Panc1 (cell line): ENCODE measurements at regions not wholly inside any gene's neighbourhood (a gene's known extent, or its start where the extent isn't known, plus 50 kb on each side); places are given as distances from the start of the nearest gene placed in this dataset.
A peak's percentile ranks its signal among the peaks of the same experiment; 100 is the strongest.

Source experiments
- ATAC-seq: fragments of 200-7000 bp; cut with Tn5 transposase; 2 replicates; pipeline ENCODE4 v1.9.1; 2020; ENCODE audit warnings: mild to moderate bottlenecking, moderate library complexity
- BruUV-seq: library from RNA; stranded (reverse); fragments of 400-500 nt; replicated peaks from 2 replicates; lab custom pipeline; 2021; lab: Mats Ljungman, UMichigan
- CTCF ChIA-PET: fragments of 300-600 bp; sonication (Branson Sonifier 250); formaldehyde crosslinking; loops from one replicate; lab custom pipeline; 2022; ENCODE audit warnings: antibody characterized with exemption; lab: Charles Lee
- POLR2A ChIA-PET: fragments of 300-600 bp; sonication (Branson Sonifier 250); formaldehyde crosslinking; loops from one replicate; lab custom pipeline; 2022; ENCODE audit warnings: antibody characterized with exemption; lab: Charles Lee
- DNase-seq: peaks from one replicate; pipeline ENCODE4 v3.0.0-alpha.2; 2010; ENCODE audit warnings: low read depth, low spot score
- H3K27ac ChIP-seq: 2 replicates; pipeline ENCODE4 v1.5.1; 2011; ENCODE audit warnings: mild to moderate bottlenecking, low read length, inconsistent platforms
- H3K27me3 ChIP-seq: fragments of 200-500 bp; sonication (Bioruptor generic); 2 replicates; pipeline ENCODE4 v1.6.0; 2014; ENCODE audit warnings: low read length, inconsistent platforms; ENCODE audit not compliant: control insufficient read depth, insufficient read depth
- H3K36me3 ChIP-seq: fragments of 200-500 bp; sonication (Bioruptor generic); 2 replicates; pipeline ENCODE4 v1.5.1; 2014; ENCODE audit warnings: inconsistent platforms, mild to moderate bottlenecking, low read length, moderate library complexity; ENCODE audit not compliant: control insufficient read depth, insufficient read depth
- H3K4me1 ChIP-seq: 2 replicates; pipeline ENCODE4 v1.5.1; 2011; ENCODE audit warnings: inconsistent platforms, mild to moderate bottlenecking, low read length, moderate library complexity; ENCODE audit not compliant: control insufficient read depth, insufficient read depth
- H3K4me3 ChIP-seq, 2 experiments: 2 replicates each; pipeline ENCODE4 v1.5.1; 2011 to 2012; ENCODE audit warnings: low read depth in 2 of 2, low read length in 2 of 2, mild to moderate bottlenecking in 2 of 2, inconsistent platforms in 1 of 2, moderate library complexity in 1 of 2
- H3K9me3 ChIP-seq: fragments of 200-500 bp; sonication (Bioruptor generic); 2 replicates; pipeline ENCODE4 v1.5.1; 2014; ENCODE audit warnings: low read depth, mild to moderate bottlenecking, inconsistent platforms, low read length, moderate library complexity; ENCODE audit not compliant: control insufficient read depth, insufficient read depth
- POLR2AphosphoS5 ChIP-seq: IDR thresholded peaks from 2 replicates; pipeline ENCODE4 v1.6.1; 2012; ENCODE audit warnings: mild to moderate bottlenecking, low read depth, low read length, moderate library complexity
- SIN3A ChIP-seq: IDR thresholded peaks from 2 replicates; pipeline ENCODE4 v1.6.1; 2012; ENCODE audit warnings: low read depth, mild to moderate bottlenecking, low read length, moderate library complexity, borderline replicate concordance; ENCODE audit not compliant: insufficient read depth
- TCF7L2 ChIP-seq: IDR thresholded peaks from 2 replicates; pipeline ENCODE4 v1.6.1; 2011; ENCODE audit warnings: mild to moderate bottlenecking, low read depth, low read length, inconsistent platforms
- in situ Hi-C: cut with HindIII; loops from 2 replicates; pipeline ENCODE4 v1.10.0; 2016; ENCODE audit warnings: low sequenced_read_pairs, low pct_unique_long_range_greater_than_20kb
- intact Hi-C: fragments of 100-400 bp; cut with micrococcal nuclease; formaldehyde crosslinking; loops from one replicate; pipeline ENCODE4 v1.10.0; 2022; ENCODE audit not compliant: unreplicated experiment
- TF ChIP-seq, protein P1 (sequence below): fragments of 450-650 bp; IDR thresholded peaks from 2 replicates; pipeline ENCODE4 v1.5.1; 2017; ENCODE audit warnings: mild to moderate bottlenecking
- TF ChIP-seq, protein P2 (sequence below), 2 experiments: IDR thresholded peaks; 2 replicates each; pipeline ENCODE4 v1.6.1; 2011 to 2012; ENCODE audit warnings: low read depth in 2 of 2, control low read depth in 1 of 2, low read length in 1 of 2, mild to moderate bottlenecking in 1 of 2, moderate library complexity in 1 of 2; ENCODE audit not compliant: insufficient read depth in 1 of 2

DNA sequence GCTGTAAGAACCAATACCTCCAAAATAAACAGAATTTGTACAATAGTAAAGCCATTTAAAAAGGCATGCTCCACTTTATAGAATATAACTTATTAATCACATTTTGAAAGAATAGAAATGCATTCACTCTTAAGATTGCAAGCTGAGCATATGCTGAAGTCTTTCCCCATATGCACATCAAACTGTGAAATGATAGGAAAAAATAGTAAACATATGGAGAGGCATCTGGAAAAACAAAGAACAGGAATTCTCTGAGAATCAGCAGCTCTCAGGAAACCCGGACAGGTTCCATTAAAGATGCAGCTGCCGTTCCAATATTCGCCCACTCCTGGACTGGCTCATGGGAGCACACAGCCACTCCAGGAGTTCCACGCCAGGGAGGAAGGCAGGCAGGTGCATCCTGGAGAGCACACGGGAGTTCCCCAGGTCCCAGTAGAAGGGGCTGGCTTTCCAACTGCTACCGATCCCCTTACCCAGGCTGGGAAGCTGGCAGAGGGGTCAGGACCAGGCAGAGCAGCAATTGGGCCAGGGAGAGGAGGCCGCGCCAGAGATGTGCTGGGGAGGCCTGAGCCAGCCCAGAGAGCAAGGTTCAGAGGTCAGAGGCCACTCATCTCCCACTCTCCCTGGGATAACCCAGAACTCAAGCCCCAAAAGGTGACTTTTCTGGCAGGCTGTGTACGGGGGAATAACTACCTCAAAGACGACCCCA is 111.1 kb downstream of the DLL1 start:
- CTCF ChIA-PET: no interaction called here
- H3K9me3 ChIP-seq: no peaks in the 10 kb centered on the region
- H3K36me3 ChIP-seq: no peaks in the 10 kb centered on the region
- H3K4me1 ChIP-seq: peaks cover 18% of the 10 kb centered on the region
- no peak for ATAC-seq
- H3K27me3 ChIP-seq: no peaks in the 10 kb centered on the region
- TF ChIP-seq TCF7L2 (no peak), POLR2AphosphoS5 (no peak)
- TF ChIP-seq, protein P1, sequence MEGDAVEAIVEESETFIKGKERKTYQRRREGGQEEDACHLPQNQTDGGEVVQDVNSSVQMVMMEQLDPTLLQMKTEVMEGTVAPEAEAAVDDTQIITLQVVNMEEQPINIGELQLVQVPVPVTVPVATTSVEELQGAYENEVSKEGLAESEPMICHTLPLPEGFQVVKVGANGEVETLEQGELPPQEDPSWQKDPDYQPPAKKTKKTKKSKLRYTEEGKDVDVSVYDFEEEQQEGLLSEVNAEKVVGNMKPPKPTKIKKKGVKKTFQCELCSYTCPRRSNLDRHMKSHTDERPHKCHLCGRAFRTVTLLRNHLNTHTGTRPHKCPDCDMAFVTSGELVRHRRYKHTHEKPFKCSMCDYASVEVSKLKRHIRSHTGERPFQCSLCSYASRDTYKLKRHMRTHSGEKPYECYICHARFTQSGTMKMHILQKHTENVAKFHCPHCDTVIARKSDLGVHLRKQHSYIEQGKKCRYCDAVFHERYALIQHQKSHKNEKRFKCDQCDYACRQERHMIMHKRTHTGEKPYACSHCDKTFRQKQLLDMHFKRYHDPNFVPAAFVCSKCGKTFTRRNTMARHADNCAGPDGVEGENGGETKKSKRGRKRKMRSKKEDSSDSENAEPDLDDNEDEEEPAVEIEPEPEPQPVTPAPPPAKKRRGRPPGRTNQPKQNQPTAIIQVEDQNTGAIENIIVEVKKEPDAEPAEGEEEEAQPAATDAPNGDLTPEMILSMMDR: no peak
- TF ChIP-seq, protein P2, sequence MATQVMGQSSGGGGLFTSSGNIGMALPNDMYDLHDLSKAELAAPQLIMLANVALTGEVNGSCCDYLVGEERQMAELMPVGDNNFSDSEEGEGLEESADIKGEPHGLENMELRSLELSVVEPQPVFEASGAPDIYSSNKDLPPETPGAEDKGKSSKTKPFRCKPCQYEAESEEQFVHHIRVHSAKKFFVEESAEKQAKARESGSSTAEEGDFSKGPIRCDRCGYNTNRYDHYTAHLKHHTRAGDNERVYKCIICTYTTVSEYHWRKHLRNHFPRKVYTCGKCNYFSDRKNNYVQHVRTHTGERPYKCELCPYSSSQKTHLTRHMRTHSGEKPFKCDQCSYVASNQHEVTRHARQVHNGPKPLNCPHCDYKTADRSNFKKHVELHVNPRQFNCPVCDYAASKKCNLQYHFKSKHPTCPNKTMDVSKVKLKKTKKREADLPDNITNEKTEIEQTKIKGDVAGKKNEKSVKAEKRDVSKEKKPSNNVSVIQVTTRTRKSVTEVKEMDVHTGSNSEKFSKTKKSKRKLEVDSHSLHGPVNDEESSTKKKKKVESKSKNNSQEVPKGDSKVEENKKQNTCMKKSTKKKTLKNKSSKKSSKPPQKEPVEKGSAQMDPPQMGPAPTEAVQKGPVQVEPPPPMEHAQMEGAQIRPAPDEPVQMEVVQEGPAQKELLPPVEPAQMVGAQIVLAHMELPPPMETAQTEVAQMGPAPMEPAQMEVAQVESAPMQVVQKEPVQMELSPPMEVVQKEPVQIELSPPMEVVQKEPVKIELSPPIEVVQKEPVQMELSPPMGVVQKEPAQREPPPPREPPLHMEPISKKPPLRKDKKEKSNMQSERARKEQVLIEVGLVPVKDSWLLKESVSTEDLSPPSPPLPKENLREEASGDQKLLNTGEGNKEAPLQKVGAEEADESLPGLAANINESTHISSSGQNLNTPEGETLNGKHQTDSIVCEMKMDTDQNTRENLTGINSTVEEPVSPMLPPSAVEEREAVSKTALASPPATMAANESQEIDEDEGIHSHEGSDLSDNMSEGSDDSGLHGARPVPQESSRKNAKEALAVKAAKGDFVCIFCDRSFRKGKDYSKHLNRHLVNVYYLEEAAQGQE (IDR thresholded peaks at IDR 0.05; ENCODE audit: insufficient read depth in 1 of 2, low read depth in 2 of 2, low read length in 1 of 2): no peak
- POLR2A ChIA-PET: no interaction called here
- no TSS peak for BruUV-seq
- no peak for DNase-seq
- no peak overlapping the region for H3K27ac ChIP-seq
- intact Hi-C loops (no loop called here), in situ Hi-C loops (no loop called here)
- no peak overlapping the region for H3K4me3 ChIP-seq

DNA sequence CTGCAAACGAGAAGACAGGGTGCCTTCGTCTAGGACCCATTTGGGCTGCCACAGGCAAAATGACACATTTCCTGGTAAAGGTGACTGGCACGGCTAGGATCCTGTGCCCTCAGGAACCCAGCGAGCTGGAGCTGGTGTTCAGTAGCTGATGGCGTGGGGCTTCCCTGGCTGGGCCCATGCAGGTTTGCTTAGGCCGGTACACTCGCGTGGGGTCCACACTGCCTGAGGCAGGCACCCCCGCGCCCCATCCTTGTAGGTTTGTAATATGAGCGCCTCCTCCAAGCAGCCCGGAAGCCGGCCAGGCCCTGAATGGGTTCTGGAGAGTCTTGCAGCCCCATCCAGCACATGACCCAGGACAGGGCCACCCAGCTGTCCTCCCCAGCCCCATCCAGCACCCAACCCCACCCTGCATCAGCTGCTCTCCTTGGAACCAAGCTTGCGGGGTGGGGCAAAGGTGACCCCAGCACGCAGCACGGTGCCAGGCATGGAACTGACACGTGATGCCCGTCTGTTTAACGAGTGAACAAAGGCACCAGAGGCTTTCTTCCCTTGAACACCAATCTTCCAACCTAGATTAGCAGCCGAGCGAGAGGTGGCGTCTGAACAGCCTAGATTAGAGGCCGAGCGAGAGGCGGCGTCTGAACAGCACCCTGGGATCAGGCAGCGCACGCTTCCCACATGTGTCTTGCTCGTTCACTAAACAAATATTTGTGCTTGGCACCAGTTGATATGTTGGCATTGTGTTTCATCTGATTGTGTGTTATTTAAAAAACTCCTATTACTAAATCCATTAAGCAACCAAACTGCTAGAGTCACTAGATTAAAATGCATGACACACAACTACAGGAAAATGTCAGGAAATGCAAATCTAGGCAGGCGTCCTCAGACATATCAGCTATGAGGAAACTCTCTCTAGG is 112.1 kb downstream of the DLL1 start:
- in situ Hi-C loops: no loop called here
- ChIA-PET POLR2A (no interaction called here), CTCF (no interaction called here)
- H3K27ac ChIP-seq: peak overlapping the region; percentile 26
- no peaks in the 10 kb centered on the region for H3K9me3 ChIP-seq
- BruUV-seq: no TSS peak
- H3K36me3 ChIP-seq: no peaks in the 10 kb centered on the region
- H3K4me1 ChIP-seq: peaks cover 18% of the 10 kb centered on the region
- H3K4me3 ChIP-seq: no peak overlapping the region
- intact Hi-C loops: no loop called here
- DNase-seq (no peak), ATAC-seq (peak; percentile 39; the same call in 1 of the 2 replicates)
- no peaks in the 10 kb centered on the region for H3K27me3 ChIP-seq
- TF ChIP-seq POLR2AphosphoS5 (no peak), TCF7L2 (no peak), SIN3A (no peak)
- TF ChIP-seq, protein P1: no peak
- TF ChIP-seq, protein P2 (IDR thresholded peaks at IDR 0.05; ENCODE audit: insufficient read depth in 1 of 2, low read depth in 2 of 2, low read length in 1 of 2): no peak
